Neural cell (in vitro differentiated cells): ENCODE measurements at regions not wholly inside any gene's neighbourhood (a gene's known extent, or its start where the extent isn't known, plus 50 kb on each side); places are given as distances from the start of the nearest gene placed in this dataset.

Experiments
- H2AFZ ChIP-seq: fragments of 200-600, 300-800 bp; sonication (generic), shearing (Covaris generic); 2 replicates; pipeline ENCODE4 v1.6.0; 2014; ENCODE audit warnings: low read depth, mild to moderate bottlenecking, antibody characterized with exemption, low read length, moderate library complexity
- H3F3A ChIP-seq: fragments of 200-600 bp; shearing (Covaris generic); 2 replicates; pipeline ENCODE4 v1.6.1; 2016; ENCODE audit warnings: mild to moderate bottlenecking, moderate library complexity, mixed read lengths, antibody characterized with exemption, low read length; ENCODE audit not compliant: insufficient read depth, poor library complexity, severe bottlenecking
- H3K27ac ChIP-seq: fragments of 200-600, 300-800 bp; sonication (generic), shearing (Covaris generic); 2 replicates; pipeline ENCODE4 v1.5.1; 2014; ENCODE audit warnings: mild to moderate bottlenecking, low read length, moderate library complexity
- H3K27me3 ChIP-seq: fragments of 300-800, 200-600 bp; sonication (generic), shearing (Covaris generic); 2 replicates; pipeline ENCODE4 v1.6.0; 2014; ENCODE audit warnings: mild to moderate bottlenecking, low read depth, low read length, moderate library complexity; ENCODE audit not compliant: insufficient read depth
- H3K36me3 ChIP-seq: fragments of 300-800, 200-600 bp; sonication (generic), shearing (Covaris generic); 2 replicates; pipeline ENCODE4 v1.5.1; 2014; ENCODE audit warnings: mild to moderate bottlenecking, antibody characterized with exemption, low read length, moderate library complexity; ENCODE audit not compliant: insufficient read depth
- H3K4me2 ChIP-seq: fragments of 300-800, 200-600 bp; sonication (generic), shearing (Covaris generic); 2 replicates; pipeline ENCODE4 v1.6.0; 2014; ENCODE audit warnings: mild to moderate bottlenecking, low read length
- H3K4me3 ChIP-seq: fragments of 300-800, 200-600 bp; sonication (generic), shearing (Covaris generic); 2 replicates; pipeline ENCODE4 v1.5.1; 2014; ENCODE audit warnings: mild to moderate bottlenecking, low read length, moderate library complexity
- H3K79me2 ChIP-seq: fragments of 200-600 bp; shearing (Covaris generic); replicated peaks from 2 replicates; pipeline ENCODE4 v1.6.0; 2014; ENCODE audit warnings: mild to moderate bottlenecking, low read length, moderate library complexity; ENCODE audit not compliant: insufficient read depth
- H3K9ac ChIP-seq: fragments of 300-800, 200-600 bp; sonication (generic), shearing (Covaris generic); 2 replicates; pipeline ENCODE4 v1.6.1; 2016; ENCODE audit warnings: mild to moderate bottlenecking, low read length, mixed read lengths
- H3K9me2 ChIP-seq: fragments of 200-600 bp; shearing (Covaris generic); 2 replicates; pipeline ENCODE4 v1.6.1; 2016; ENCODE audit warnings: mild to moderate bottlenecking, low read length, mixed read lengths; ENCODE audit not compliant: insufficient read depth
- H3K9me3 ChIP-seq: fragments of 200-600, 300-800 bp; sonication (generic), shearing (Covaris generic); 2 replicates; pipeline ENCODE4 v1.6.1; 2016; ENCODE audit warnings: mild to moderate bottlenecking, mixed run types, low read length, moderate library complexity, mixed read lengths
- H4K20me1 ChIP-seq: fragments of 200-600 bp; shearing (Covaris generic); 2 replicates; pipeline ENCODE4 v1.6.1; 2016; ENCODE audit warnings: mild to moderate bottlenecking, mixed run types; ENCODE audit not compliant: insufficient read depth
- EP300 ChIP-seq: fragments of 450-650 bp; conservative IDR thresholded peaks from 2 replicates; pipeline ENCODE4 v1.6.1; 2014; ENCODE audit warnings: antibody characterized with exemption, mild to moderate bottlenecking, moderate library complexity; ENCODE audit not compliant: poor library complexity, severe bottlenecking
- EZH2 ChIP-seq: fragments of 200-600, 300-800 bp; shearing (Covaris generic), sonication (generic); IDR thresholded peaks from 2 replicates; pipeline ENCODE4 v1.6.1; 2014; ENCODE audit warnings: antibody characterized with exemption, low read length, borderline replicate concordance, mild to moderate bottlenecking; ENCODE audit not compliant: insufficient read depth, poor library complexity, severe bottlenecking
- MXI1 ChIP-seq: fragments of 450-650 bp; conservative IDR thresholded peaks from 2 replicates; pipeline ENCODE4 v1.6.1; 2014; ENCODE audit warnings: antibody characterized with exemption, mild to moderate bottlenecking; ENCODE audit not compliant: poor library complexity, severe bottlenecking
- POLR2AphosphoS5 ChIP-seq: IDR thresholded peaks from 2 replicates; pipeline ENCODE4 v1.6.1; 2012
- RAD21 ChIP-seq: fragments of 450-650 bp; conservative IDR thresholded peaks from 2 replicates; pipeline ENCODE4 v1.6.1; 2014; ENCODE audit warnings: antibody characterized with exemption, mild to moderate bottlenecking, moderate library complexity
- REST ChIP-seq: IDR thresholded peaks from 2 replicates; pipeline ENCODE4 v1.6.1; 2012; ENCODE audit warnings: borderline replicate concordance
- SMC3 ChIP-seq: fragments of 450-650 bp; conservative IDR thresholded peaks from 2 replicates; pipeline ENCODE4 v1.6.1; 2014; ENCODE audit warnings: antibody characterized with exemption, mild to moderate bottlenecking, moderate library complexity; ENCODE audit not compliant: poor library complexity
- TAF1 ChIP-seq: IDR thresholded peaks from 2 replicates; pipeline ENCODE4 v1.6.1; 2012; ENCODE audit warnings: low read depth
- TF ChIP-seq, protein P1 (sequence below): fragments of 450-650 bp; IDR thresholded peaks from 2 replicates; pipeline ENCODE4 v1.5.1; 2014; ENCODE audit warnings: antibody characterized with exemption, mild to moderate bottlenecking, moderate library complexity; ENCODE audit not compliant: poor library complexity, severe bottlenecking

DNA sequence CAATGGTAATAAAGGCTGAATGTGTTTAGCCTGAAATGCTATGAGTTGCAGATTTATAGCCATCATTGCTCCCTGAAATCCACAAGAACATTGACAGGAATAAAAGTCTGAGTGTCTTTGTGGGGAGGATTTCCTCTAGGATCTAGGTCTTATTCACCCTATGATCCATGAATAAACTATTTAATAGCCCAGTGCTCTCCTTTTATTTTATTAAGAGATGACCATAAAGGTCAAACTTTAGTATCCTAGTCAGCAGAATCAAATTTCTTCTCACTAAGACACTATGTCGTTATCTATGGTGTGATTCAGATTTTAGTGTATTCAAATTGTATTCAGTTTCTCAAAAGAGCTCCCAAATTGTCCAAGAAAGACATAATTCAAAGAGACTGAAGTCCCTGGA is 67.8 kb upstream of the AKR1E2 start:
- no peaks in the 10 kb centered on the region for H4K20me1 ChIP-seq
- H3K36me3 ChIP-seq: no peaks in the 10 kb centered on the region
- no peak overlapping the region for H3K4me2 ChIP-seq
- H3K27ac ChIP-seq: no peak overlapping the region
- H3K9me3 ChIP-seq: no peaks in the 10 kb centered on the region
- H3K79me2 ChIP-seq: no peaks in the 10 kb centered on the region
- no peak overlapping the region for H3K9ac ChIP-seq
- no peaks in the 10 kb centered on the region for H3F3A ChIP-seq
- H3K4me3 ChIP-seq: no peak overlapping the region
- no peaks in the 10 kb centered on the region for H3K9me2 ChIP-seq
- no peaks in the 10 kb centered on the region for H3K27me3 ChIP-seq
- no peak overlapping the region for H2AFZ ChIP-seq
- TF ChIP-seq REST (no peak), POLR2AphosphoS5 (no peak), EP300 (no peak), TAF1 (no peak), EZH2 (no peak), MXI1 (no peak), RAD21 (no peak), SMC3 (no peak)
- TF ChIP-seq, protein P1, sequence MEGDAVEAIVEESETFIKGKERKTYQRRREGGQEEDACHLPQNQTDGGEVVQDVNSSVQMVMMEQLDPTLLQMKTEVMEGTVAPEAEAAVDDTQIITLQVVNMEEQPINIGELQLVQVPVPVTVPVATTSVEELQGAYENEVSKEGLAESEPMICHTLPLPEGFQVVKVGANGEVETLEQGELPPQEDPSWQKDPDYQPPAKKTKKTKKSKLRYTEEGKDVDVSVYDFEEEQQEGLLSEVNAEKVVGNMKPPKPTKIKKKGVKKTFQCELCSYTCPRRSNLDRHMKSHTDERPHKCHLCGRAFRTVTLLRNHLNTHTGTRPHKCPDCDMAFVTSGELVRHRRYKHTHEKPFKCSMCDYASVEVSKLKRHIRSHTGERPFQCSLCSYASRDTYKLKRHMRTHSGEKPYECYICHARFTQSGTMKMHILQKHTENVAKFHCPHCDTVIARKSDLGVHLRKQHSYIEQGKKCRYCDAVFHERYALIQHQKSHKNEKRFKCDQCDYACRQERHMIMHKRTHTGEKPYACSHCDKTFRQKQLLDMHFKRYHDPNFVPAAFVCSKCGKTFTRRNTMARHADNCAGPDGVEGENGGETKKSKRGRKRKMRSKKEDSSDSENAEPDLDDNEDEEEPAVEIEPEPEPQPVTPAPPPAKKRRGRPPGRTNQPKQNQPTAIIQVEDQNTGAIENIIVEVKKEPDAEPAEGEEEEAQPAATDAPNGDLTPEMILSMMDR: no peak

DNA sequence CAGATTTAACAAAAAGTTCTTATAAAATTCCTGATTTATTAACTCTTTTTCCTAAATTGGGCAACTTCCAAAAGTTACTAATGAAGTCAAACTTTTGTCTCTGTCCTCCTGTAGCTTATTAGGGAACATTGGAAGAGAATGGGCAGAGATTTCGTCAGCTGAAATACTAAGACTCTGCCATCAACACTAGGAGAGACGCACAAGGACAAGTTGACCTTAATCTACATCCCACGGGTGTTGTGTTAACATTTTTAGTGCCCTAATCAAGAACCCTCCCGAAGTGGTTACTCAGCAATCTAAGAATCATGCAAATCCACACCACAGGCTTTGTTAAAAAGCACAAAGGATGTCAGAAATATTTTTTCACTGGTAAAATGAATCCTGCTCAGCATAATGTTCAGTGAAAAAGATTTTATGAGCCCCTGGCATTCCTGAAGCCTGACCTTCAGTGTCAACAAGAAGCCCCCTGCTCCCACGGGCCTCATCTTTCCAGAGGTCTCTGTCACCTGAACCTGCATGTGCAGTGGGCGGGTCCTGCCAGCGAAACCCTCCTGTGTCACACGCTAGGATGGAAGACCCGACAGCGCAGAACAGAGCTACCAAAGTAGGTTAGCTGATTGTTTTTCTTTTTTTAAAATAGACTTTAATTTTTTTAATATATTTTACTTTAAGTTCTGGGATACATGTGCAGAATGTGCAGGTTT is 70.6 kb upstream of the AKR1E2 start:
- no peak overlapping the region for H3K27ac ChIP-seq

More for the DNA sequence above, 70.6 kb upstream of the AKR1E2 start:
- no peaks in the 10 kb centered on the region for H3F3A ChIP-seq
- H3K27me3 ChIP-seq: no peaks in the 10 kb centered on the region
- H3K79me2 ChIP-seq: no peaks in the 10 kb centered on the region
- H3K36me3 ChIP-seq: no peaks in the 10 kb centered on the region
- H3K9ac ChIP-seq: no peak overlapping the region
- H2AFZ ChIP-seq: no peak overlapping the region
- no peaks in the 10 kb centered on the region for H3K9me3 ChIP-seq
- no peak overlapping the region for H3K4me2 ChIP-seq
- no peaks in the 10 kb centered on the region for H3K9me2 ChIP-seq
- TF ChIP-seq EZH2 (no peak), MXI1 (no peak), POLR2AphosphoS5 (no peak), EP300 (no peak), REST (no peak), SMC3 (no peak), TAF1 (no peak), RAD21 (no peak)
- TF ChIP-seq, protein P1: no peak
- no peak overlapping the region for H3K4me3 ChIP-seq
- H4K20me1 ChIP-seq: no peaks in the 10 kb centered on the region
